Endodermal cell (in vitro differentiated cells): ENCODE measurements at regions not wholly inside any gene's neighbourhood (a gene's known extent, or its start where the extent isn't known, plus 50 kb on each side); places are given as distances from the start of the nearest gene placed in this dataset.

Experiments
- DNase-seq: peaks from one replicate; pipeline ENCODE4 v3.0.0-alpha.2; 2017
- H3K27ac ChIP-seq: 2 replicates; pipeline ENCODE4 v1.5.1; 2013; ENCODE audit warnings: mild to moderate bottlenecking, low read depth, low read length, moderate library complexity
- H3K27me3 ChIP-seq: 2 replicates; pipeline ENCODE4 v1.6.1; 2013; ENCODE audit warnings: mild to moderate bottlenecking, low read length, moderate library complexity; ENCODE audit not compliant: insufficient read depth, control insufficient read depth, poor library complexity, severe bottlenecking
- H3K36me3 ChIP-seq: 2 replicates; pipeline ENCODE4 v1.7.0; 2013; ENCODE audit warnings: mild to moderate bottlenecking, low read length, moderate library complexity; ENCODE audit not compliant: control insufficient read depth, insufficient read depth
- H3K4me1 ChIP-seq: one replicate; pipeline ENCODE4 v1.7.0; 2013; ENCODE audit warnings: low read length; ENCODE audit not compliant: control insufficient read depth, insufficient read depth
- H3K4me3 ChIP-seq: 2 replicates; pipeline ENCODE4 v1.5.1; 2013; ENCODE audit warnings: mild to moderate bottlenecking, low read length, moderate library complexity
- H3K9ac ChIP-seq: 2 replicates; pipeline ENCODE4 v1.6.1; 2013; ENCODE audit warnings: mild to moderate bottlenecking, low read length, moderate library complexity; ENCODE audit not compliant: poor library complexity, severe bottlenecking; ENCODE audit errors: extremely low read depth
- H3K9me3 ChIP-seq: 2 replicates; pipeline ENCODE4 v1.6.1; 2013; ENCODE audit warnings: mild to moderate bottlenecking, low read length, moderate library complexity; ENCODE audit not compliant: control insufficient read depth
- H3K27ac Mint-ChIP-seq: 2 replicates; pipeline ENCODE4 v1.8.0; 2020; ENCODE audit warnings: mixed read lengths
- H3K27me3 Mint-ChIP-seq: 2 replicates; pipeline ENCODE4 v1.8.0; 2021; ENCODE audit warnings: mild to moderate bottlenecking, mixed read lengths; ENCODE audit not compliant: insufficient read depth
- H3K36me3 Mint-ChIP-seq: 2 replicates; pipeline ENCODE4 v1.8.0; 2020; ENCODE audit warnings: low read depth, mixed read lengths
- H3K4me1 Mint-ChIP-seq: 2 replicates; pipeline ENCODE4 v1.8.0; 2020; ENCODE audit warnings: mixed read lengths
- H3K4me3 Mint-ChIP-seq: 2 replicates; pipeline ENCODE4 v1.8.0; 2020; ENCODE audit warnings: mild to moderate bottlenecking, moderate library complexity, mixed read lengths
- H3K9me3 Mint-ChIP-seq: 2 replicates; pipeline ENCODE4 v1.8.0; 2020; ENCODE audit warnings: mild to moderate bottlenecking, mixed read lengths
- WGBS, 2 experiments: methylation state at CpG; one replicate each; pipeline versions ENCODE4 v1.1.5 to v1.1.7; 2013; ENCODE audit warnings: missing lambda C conversion rate in 2 of 2, mixed read lengths in 1 of 2; ENCODE audit not compliant: insufficient coverage in 1 of 2, insufficient read length in 1 of 2; 5-methylcytosine and 5-hydroxymethylcytosine counted together
- TF ChIP-seq, protein P1 (sequence below): fragments of 200-600 bp; sonication (generic); conservative IDR thresholded peaks from 2 replicates; pipeline ENCODE4 v1.5.0; 2021; ENCODE audit warnings: antibody characterized with exemption, mild to moderate bottlenecking

DNA sequence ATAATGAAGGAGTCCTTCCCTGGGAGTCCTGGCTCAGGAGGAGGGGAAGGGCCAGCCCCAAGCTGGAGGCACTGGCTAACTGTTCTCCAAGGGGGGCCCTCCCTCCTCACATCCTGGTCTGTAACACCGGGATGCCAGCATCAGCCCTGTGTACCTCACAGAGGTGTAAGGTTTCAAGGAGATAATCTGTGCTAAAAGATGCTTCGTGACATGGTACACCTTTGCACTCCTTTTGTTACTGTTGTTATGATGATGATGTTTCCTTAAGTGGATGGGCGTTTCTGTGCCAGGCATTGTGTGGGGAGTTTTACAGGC is 236.7 kb upstream of the TNRC6C start:
- no peak overlapping the region for H3K9ac ChIP-seq
- H3K27ac ChIP-seq = no peak overlapping the region
- H3K27me3 ChIP-seq = no peaks in the 10 kb centered on the region
- H3K27ac Mint-ChIP-seq = no peak overlapping the region
- H3K4me1 Mint-ChIP-seq = no peaks in the 10 kb centered on the region
- H3K4me3 ChIP-seq = no peak overlapping the region
- 55 to 62% methylated on average over 2 to 3 of the region's 3 CpGs for WGBS, 2 experiments
- no peak overlapping the region for H3K4me3 Mint-ChIP-seq
- H3K36me3 ChIP-seq = no peaks in the 10 kb centered on the region
- peak; percentile 58 for DNase-seq
- no peaks in the 10 kb centered on the region for H3K36me3 Mint-ChIP-seq
- no peaks in the 10 kb centered on the region for H3K9me3 ChIP-seq
- TF ChIP-seq, protein P1, sequence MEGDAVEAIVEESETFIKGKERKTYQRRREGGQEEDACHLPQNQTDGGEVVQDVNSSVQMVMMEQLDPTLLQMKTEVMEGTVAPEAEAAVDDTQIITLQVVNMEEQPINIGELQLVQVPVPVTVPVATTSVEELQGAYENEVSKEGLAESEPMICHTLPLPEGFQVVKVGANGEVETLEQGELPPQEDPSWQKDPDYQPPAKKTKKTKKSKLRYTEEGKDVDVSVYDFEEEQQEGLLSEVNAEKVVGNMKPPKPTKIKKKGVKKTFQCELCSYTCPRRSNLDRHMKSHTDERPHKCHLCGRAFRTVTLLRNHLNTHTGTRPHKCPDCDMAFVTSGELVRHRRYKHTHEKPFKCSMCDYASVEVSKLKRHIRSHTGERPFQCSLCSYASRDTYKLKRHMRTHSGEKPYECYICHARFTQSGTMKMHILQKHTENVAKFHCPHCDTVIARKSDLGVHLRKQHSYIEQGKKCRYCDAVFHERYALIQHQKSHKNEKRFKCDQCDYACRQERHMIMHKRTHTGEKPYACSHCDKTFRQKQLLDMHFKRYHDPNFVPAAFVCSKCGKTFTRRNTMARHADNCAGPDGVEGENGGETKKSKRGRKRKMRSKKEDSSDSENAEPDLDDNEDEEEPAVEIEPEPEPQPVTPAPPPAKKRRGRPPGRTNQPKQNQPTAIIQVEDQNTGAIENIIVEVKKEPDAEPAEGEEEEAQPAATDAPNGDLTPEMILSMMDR = no peak
- H3K4me1 ChIP-seq = no peaks in the 10 kb centered on the region
- peaks cover 4% of the 10 kb centered on the region for H3K27me3 Mint-ChIP-seq
- peaks cover 11% of the 10 kb centered on the region for H3K9me3 Mint-ChIP-seq

DNA sequence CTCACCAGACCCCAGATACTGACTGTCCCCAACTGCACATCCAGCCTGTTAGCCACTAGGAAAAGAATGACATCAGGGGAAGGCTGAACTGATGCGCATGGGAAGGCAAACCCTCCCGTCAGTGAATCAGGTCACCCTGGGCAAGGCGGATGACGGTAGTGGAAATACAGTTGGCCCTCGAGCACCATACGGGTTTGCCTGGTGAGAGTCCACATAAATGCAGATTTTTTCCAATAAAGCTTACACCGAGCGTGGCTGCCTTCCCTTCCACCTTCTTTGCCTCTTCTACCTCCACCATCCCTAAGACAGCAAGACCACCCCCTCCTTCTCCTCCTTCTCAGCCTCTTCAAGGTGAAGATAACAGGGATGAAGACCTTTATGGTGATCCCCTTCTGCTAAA is 236.1 kb upstream of the TNRC6C start:
- WGBS, 2 experiments = 92 to 93% methylated on average over 8 of the region's 8 CpGs
- H3K9me3 ChIP-seq = no peaks in the 10 kb centered on the region
- no peaks in the 10 kb centered on the region for H3K4me1 Mint-ChIP-seq
- DNase-seq = peak; percentile 30
- H3K36me3 ChIP-seq = no peaks in the 10 kb centered on the region
- peaks cover 4% of the 10 kb centered on the region for H3K27me3 Mint-ChIP-seq
- no peaks in the 10 kb centered on the region for H3K4me1 ChIP-seq
- no peak overlapping the region for H3K4me3 Mint-ChIP-seq
- H3K9ac ChIP-seq = no peak overlapping the region
- peaks cover 9% of the 10 kb centered on the region for H3K9me3 Mint-ChIP-seq
- TF ChIP-seq, protein P1 = no peak
- H3K27me3 ChIP-seq = no peaks in the 10 kb centered on the region
- H3K27ac ChIP-seq = no peak overlapping the region
- H3K27ac Mint-ChIP-seq = no peak overlapping the region
- no peaks in the 10 kb centered on the region for H3K36me3 Mint-ChIP-seq
- H3K4me3 ChIP-seq = no peak overlapping the region

DNA sequence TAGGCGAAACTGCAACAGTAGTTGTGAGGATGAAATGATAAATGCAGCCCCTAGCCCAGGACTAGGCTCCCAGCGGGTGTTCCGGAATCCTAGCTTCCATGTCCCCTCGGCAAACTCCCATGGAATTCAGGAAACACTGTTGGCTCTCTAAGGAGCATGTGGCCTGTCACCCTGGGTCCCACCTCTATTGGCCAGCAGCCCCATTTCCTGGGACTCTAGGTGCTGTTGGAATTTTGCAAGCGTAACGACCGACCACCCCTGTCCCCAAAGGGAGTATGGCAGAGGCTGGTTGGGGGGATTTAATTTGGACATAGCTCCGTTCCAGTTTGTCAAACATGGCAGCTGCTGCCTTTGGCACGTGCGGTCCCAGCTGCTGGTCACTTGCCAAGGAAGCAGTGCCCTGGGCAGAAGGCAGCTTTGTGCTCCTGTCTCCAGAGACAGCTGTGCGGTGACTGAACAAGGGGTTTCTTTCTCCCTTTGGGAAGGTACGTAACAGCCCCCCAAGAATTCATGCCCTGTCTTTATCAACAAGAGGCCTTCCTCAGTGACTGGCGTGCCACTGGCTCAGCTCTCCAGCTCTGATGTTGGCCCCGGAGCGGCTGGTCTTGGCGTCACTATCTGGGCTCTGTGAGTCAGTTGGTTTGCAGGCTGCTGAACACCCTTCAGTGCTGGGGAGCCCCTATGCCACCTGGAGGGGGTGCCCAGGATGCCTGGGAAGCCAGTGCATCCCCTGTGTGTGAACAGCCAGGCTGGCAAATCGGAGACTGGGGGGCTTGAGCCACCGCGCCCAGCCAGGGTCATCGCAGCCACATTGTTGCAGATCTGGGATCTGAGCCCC is 235.2 kb upstream of the TNRC6C start:
- Mint-ChIP-seq H3K27ac (no peak overlapping the region), H3K9me3 (peaks cover 6% of the 10 kb centered on the region), H3K4me1 (no peaks in the 10 kb centered on the region), H3K27me3 (peaks cover 4% of the 10 kb centered on the region), H3K4me3 (no peak overlapping the region), H3K36me3 (no peaks in the 10 kb centered on the region)
- Histone ChIP-seq H3K9ac (no peak overlapping the region), H3K27ac (no peak overlapping the region), H3K27me3 (no peaks in the 10 kb centered on the region), H3K4me3 (no peak overlapping the region), H3K36me3 (no peaks in the 10 kb centered on the region), H3K9me3 (no peaks in the 10 kb centered on the region), H3K4me1 (no peaks in the 10 kb centered on the region)
- WGBS, 2 experiments = 94 to 98% methylated on average over 17 to 20 of the region's 20 CpGs
- DNase-seq = peak; percentile 41
- TF ChIP-seq, protein P1 = no peak
